Esophagus muscularis mucosa (tissue), 4 donors: ENCODE measurements at regions not wholly inside any gene's neighbourhood (a gene's known extent, or its start where the extent isn't known, plus 50 kb on each side); places are given as distances from the start of the nearest gene placed in this dataset.

Source experiments
- CTCF ChIP-seq, 3 experiments: fragments of 200-600 bp in 2 of 3; fragments of 450-650 bp in 1 of 3; sonication (generic) in 2 of 3; IDR thresholded peaks; one replicate each; pipeline ENCODE4 v1.5.1; 2017 to 2019; ENCODE audit warnings: antibody characterized with exemption in 3 of 3, mild to moderate bottlenecking in 2 of 3, moderate library complexity in 1 of 3
- EP300 ChIP-seq: sonication (generic); formaldehyde crosslinking; IDR thresholded peaks from one replicate; pipeline ENCODE4 v1.6.1; 2017; ENCODE audit warnings: antibody characterized with exemption
- POLR2AphosphoS5 ChIP-seq, 2 donors: sonication (generic); formaldehyde crosslinking; IDR thresholded peaks; one replicate each; pipeline ENCODE4 v1.6.1; 2017; ENCODE audit warnings: antibody characterized with exemption in 2 of 2

GRCh38 chr6:882084-882598 lies 189.2 kb upstream of the EXOC2 start:
- TF ChIP-seq CTCF (IDR thresholded peaks at IDR 0.05): no peak
- TF ChIP-seq POLR2AphosphoS5 (IDR thresholded peaks at IDR 0.05): no peak
- TF ChIP-seq EP300: no peak
